ENCODE measurements at regions not wholly inside any gene's neighbourhood (a gene's known extent, or its start where the extent isn't known, plus 50 kb on each side); places are given as distances from the start of the nearest gene placed in this dataset.

DNA sequence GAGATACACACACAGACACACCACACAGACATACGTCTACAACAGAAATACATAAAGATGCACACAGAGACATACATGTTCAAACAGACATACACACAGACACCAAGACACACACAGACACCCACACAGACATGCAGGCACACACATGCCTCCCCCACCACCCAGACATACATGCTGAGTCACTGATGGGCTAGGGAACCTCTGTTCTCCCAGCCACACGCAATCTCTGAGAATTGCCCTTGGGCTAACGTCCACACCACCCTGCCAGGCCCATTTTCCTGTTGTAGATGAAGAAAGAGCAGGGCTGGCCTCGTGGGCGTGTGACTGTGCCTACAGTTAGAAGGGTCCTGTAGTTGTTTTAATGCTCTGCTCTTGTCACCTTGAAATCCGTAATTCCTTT is 261.9 kb downstream of the KCNRG start:
- no peaks in the 10 kb centered on the region for H3K4me1 ChIP-seq (ENCODE audit: control insufficient read depth in 2 of 2, insufficient read depth in 2 of 2, low read length in 2 of 2)
- no peak overlapping the region for H2AFZ ChIP-seq (ENCODE audit: insufficient read depth, low read depth, low read length, poor library complexity, severe bottlenecking)
- H3K27ac ChIP-seq (ENCODE audit: low read length in 2 of 2), result no peak overlapping the region
- ATAC-seq (ENCODE audit: low read depth) (no peak), DNase-seq (no peak)
- H3K9ac ChIP-seq (ENCODE audit: low read length), result no peak overlapping the region
- H3K9me3 ChIP-seq (ENCODE audit: control extremely low read depth in 1 of 3, control insufficient read depth in 2 of 3, insufficient read depth in 1 of 3, low read length in 2 of 3), result peaks cover 0 to 2% (median 0%) of the 10 kb centered on the region in 3 donors
- H3K27ac Mint-ChIP-seq, result no peak overlapping the region
- no peak overlapping the region for H3K4me3 ChIP-seq (ENCODE audit: control extremely low read depth in 1 of 5, extremely low read depth in 1 of 5, insufficient read depth in 1 of 5, low read depth in 2 of 5, low read length in 4 of 5)
- TF ChIP-seq EZH2 (IDR thresholded peaks at IDR 0.05; ENCODE audit: borderline replicate concordance, insufficient read depth, low read depth, low read length, poor library complexity, severe bottlenecking), result no peak
- TF ChIP-seq, protein P1, sequence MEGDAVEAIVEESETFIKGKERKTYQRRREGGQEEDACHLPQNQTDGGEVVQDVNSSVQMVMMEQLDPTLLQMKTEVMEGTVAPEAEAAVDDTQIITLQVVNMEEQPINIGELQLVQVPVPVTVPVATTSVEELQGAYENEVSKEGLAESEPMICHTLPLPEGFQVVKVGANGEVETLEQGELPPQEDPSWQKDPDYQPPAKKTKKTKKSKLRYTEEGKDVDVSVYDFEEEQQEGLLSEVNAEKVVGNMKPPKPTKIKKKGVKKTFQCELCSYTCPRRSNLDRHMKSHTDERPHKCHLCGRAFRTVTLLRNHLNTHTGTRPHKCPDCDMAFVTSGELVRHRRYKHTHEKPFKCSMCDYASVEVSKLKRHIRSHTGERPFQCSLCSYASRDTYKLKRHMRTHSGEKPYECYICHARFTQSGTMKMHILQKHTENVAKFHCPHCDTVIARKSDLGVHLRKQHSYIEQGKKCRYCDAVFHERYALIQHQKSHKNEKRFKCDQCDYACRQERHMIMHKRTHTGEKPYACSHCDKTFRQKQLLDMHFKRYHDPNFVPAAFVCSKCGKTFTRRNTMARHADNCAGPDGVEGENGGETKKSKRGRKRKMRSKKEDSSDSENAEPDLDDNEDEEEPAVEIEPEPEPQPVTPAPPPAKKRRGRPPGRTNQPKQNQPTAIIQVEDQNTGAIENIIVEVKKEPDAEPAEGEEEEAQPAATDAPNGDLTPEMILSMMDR (IDR thresholded peaks at IDR 0.05), result no peak
- no peaks in the 10 kb centered on the region for H3K36me3 ChIP-seq (replicated peaks in 1 of 2; ENCODE audit: control extremely low read depth in 1 of 2, control insufficient read depth in 1 of 2, extremely low read depth in 1 of 2, insufficient read depth in 2 of 2, low read length in 1 of 2)
- no peaks in the 10 kb centered on the region for H4K20me1 ChIP-seq (ENCODE audit: control insufficient read depth, insufficient read depth, low read length, poor library complexity, severe bottlenecking)
- ChIA-PET POLR2A (no interaction called here), CTCF (no interaction called here)
- H3K4me2 ChIP-seq (replicated peaks; ENCODE audit: low read depth, low read length, poor library complexity, severe bottlenecking), result no peak overlapping the region
- H3K79me2 ChIP-seq (ENCODE audit: control insufficient read depth, insufficient read depth, low read length), result no peaks in the 10 kb centered on the region
- intact Hi-C loops (cut with micrococcal nuclease), result no loop called here
- H3K4me1 Mint-ChIP-seq, result no peaks in the 10 kb centered on the region
- no peak overlapping the region for H3K4me3 Mint-ChIP-seq
- no peaks in the 10 kb centered on the region for H3K27me3 Mint-ChIP-seq
- WGBS (ENCODE audit: insufficient coverage), result 93% methylated on average over 5 of the region's 6 CpGs
- H3K27me3 ChIP-seq (replicated peaks in 1 of 4; ENCODE audit: control extremely low read depth in 1 of 4, control insufficient read depth in 3 of 4, insufficient read depth in 4 of 4, low read length in 3 of 4), result no peaks in the 10 kb centered on the region
- no peaks in the 10 kb centered on the region for H3K9me3 Mint-ChIP-seq (ENCODE audit: insufficient read depth)

GRCh38 chr13:50277906-50278305 is 262.7 kb downstream of the KCNRG start:
- no peaks in the 10 kb centered on the region for H3K36me3 ChIP-seq (replicated peaks in 1 of 2; ENCODE audit: control extremely low read depth in 1 of 2, control insufficient read depth in 1 of 2, extremely low read depth in 1 of 2, insufficient read depth in 2 of 2, low read length in 1 of 2)
- no peak overlapping the region for H3K27ac Mint-ChIP-seq
- no peak overlapping the region for H3K4me3 ChIP-seq (ENCODE audit: control extremely low read depth in 1 of 5, extremely low read depth in 1 of 5, insufficient read depth in 1 of 5, low read depth in 2 of 5, low read length in 4 of 5)
- H3K4me1 Mint-ChIP-seq, result no peaks in the 10 kb centered on the region
- no peaks in the 10 kb centered on the region for H3K27me3 ChIP-seq (replicated peaks in 1 of 4; ENCODE audit: control extremely low read depth in 1 of 4, control insufficient read depth in 3 of 4, insufficient read depth in 4 of 4, low read length in 3 of 4)
- peaks cover 0 to 4% (median 0%) of the 10 kb centered on the region in 3 donors for H3K9me3 ChIP-seq (ENCODE audit: control extremely low read depth in 1 of 3, control insufficient read depth in 2 of 3, insufficient read depth in 1 of 3, low read length in 2 of 3)
- ChIA-PET CTCF (no interaction called here), POLR2A (no interaction called here)
- intact Hi-C loops (cut with micrococcal nuclease), result no loop called here
- H3K79me2 ChIP-seq (ENCODE audit: control insufficient read depth, insufficient read depth, low read length), result no peaks in the 10 kb centered on the region
- no peak overlapping the region for H3K4me3 Mint-ChIP-seq
- no peak overlapping the region for H3K9ac ChIP-seq (ENCODE audit: low read length)
- no peaks in the 10 kb centered on the region for H4K20me1 ChIP-seq (ENCODE audit: control insufficient read depth, insufficient read depth, low read length, poor library complexity, severe bottlenecking)
- H3K27me3 Mint-ChIP-seq, result no peaks in the 10 kb centered on the region
- 100% methylated on average over 3 of the region's 7 CpGs for WGBS (ENCODE audit: insufficient coverage)
- no peaks in the 10 kb centered on the region for H3K4me1 ChIP-seq (ENCODE audit: control insufficient read depth in 2 of 2, insufficient read depth in 2 of 2, low read length in 2 of 2)
- no peak overlapping the region for H3K27ac ChIP-seq (ENCODE audit: low read length in 2 of 2)
- TF ChIP-seq EZH2 (IDR thresholded peaks at IDR 0.05; ENCODE audit: borderline replicate concordance, insufficient read depth, low read depth, low read length, poor library complexity, severe bottlenecking), result no peak
- TF ChIP-seq, protein P1 (IDR thresholded peaks at IDR 0.05), result no peak
- no peak overlapping the region for H2AFZ ChIP-seq (ENCODE audit: insufficient read depth, low read depth, low read length, poor library complexity, severe bottlenecking)
- peaks cover 3% of the 10 kb centered on the region for H3K9me3 Mint-ChIP-seq (ENCODE audit: insufficient read depth)
- DNase-seq, result no peak
- no peak overlapping the region for H3K4me2 ChIP-seq (replicated peaks; ENCODE audit: low read depth, low read length, poor library complexity, severe bottlenecking)
- no peak for ATAC-seq (ENCODE audit: low read depth)
